Retinal pigment epithelial cell (primary cell): ENCODE measurements at regions not wholly inside any gene's neighbourhood (a gene's known extent, or its start where the extent isn't known, plus 50 kb on each side); places are given as distances from the start of the nearest gene placed in this dataset.

Experiments
- DNase-seq: peaks from one replicate; pipeline ENCODE4 v3.0.0-alpha.2; 2010; ENCODE audit warnings: low read depth
- H3K4me3 ChIP-seq: 2 replicates; pipeline ENCODE4 v1.5.1; 2011; ENCODE audit warnings: mild to moderate bottlenecking, low read length, control low read depth, moderate library complexity
- CTCF ChIP-seq: conservative IDR thresholded peaks from 2 replicates; pipeline ENCODE4 v1.5.1; 2011; ENCODE audit warnings: low read depth, low read length, control low read depth, inconsistent platforms

GRCh38 chr9:107667231-107668070 is 177.9 kb upstream of the KLF4 start:
- no peak for TF ChIP-seq CTCF
- DNase-seq, result no peak
- no peak overlapping the region for H3K4me3 ChIP-seq

GRCh38 chr9:107665057-107665456 is 175.5 kb upstream of the KLF4 start:
- no peak for DNase-seq
- H3K4me3 ChIP-seq, result no peak overlapping the region
- no peak for TF ChIP-seq CTCF

GRCh38 chr9:107660976-107661375 is 171.4 kb upstream of the KLF4 start:
- no peak for TF ChIP-seq CTCF
- no peak overlapping the region for H3K4me3 ChIP-seq
- no peak for DNase-seq

- TF ChIP-seq CTCF, result no peak
- H3K4me3 ChIP-seq, result no peak overlapping the region
- DNase-seq, result no peak
These were observed 163.8 kb upstream of the KLF4 start for GRCh38 chr9:107653263-107653821.

- no peak for DNase-seq
- H3K4me3 ChIP-seq, result no peak overlapping the region
- TF ChIP-seq CTCF, result no peak
These were observed 161.4 kb upstream of the KLF4 start for GRCh38 chr9:107650995-107651394.

GRCh38 chr9:107650321-107650720 is 160.8 kb upstream of the KLF4 start:
- TF ChIP-seq CTCF, result no peak
- DNase-seq, result no peak
- no peak overlapping the region for H3K4me3 ChIP-seq
